ENCODE measurements at regions not wholly inside any gene's neighbourhood (a gene's known extent, or its start where the extent isn't known, plus 50 kb on each side); places are given as distances from the start of the nearest gene placed in this dataset.

GRCh38 chr14:58954901-58955861 is 233.3 kb upstream of the DAAM1 start:
- Mint-ChIP-seq H3K36me3 (ENCODE audit: insufficient read depth in 1 of 3, low read depth in 3 of 3) (peaks cover 0 to 3% (median 0%) of the 10 kb centered on the region in 3 experiments; a peak in 1 of 7 replicates), H3K4me1 (peaks cover 23 to 29% of the 10 kb centered on the region in 2 experiments), H3K27ac (peak overlapping the region; percentile 62 to 96 (median 85); a peak in 6 of 7 replicates), H3K27me3 (ENCODE audit: low read depth) (no peaks in the 10 kb centered on the region), H3K4me3 (no peak overlapping the region), H3K9me3 (peaks cover 6 to 9% of the 10 kb centered on the region in 2 experiments; a peak in 2 of 5 replicates)
- Histone ChIP-seq H4K8ac (replicated peaks; ENCODE audit: insufficient read length, low read depth, low read length) (no peak overlapping the region), H3K56ac (ENCODE audit: insufficient read length, low read depth, low read length) (no peak overlapping the region), H2BK15ac (ENCODE audit: low read depth, low read length) (no peak overlapping the region), H3K23me2 (ENCODE audit: insufficient read length, low read depth, low read length, poor library complexity, severe bottlenecking) (no peaks in the 10 kb centered on the region), H3K4ac (ENCODE audit: low read depth, low read length) (no peak overlapping the region), H3K27ac (ENCODE audit: insufficient read length, low read depth, low read length) (no peak overlapping the region), H2AK5ac (ENCODE audit: insufficient read length, low read length) (no peak overlapping the region), H3K9me3 (ENCODE audit: control insufficient read depth, low read depth, low read length) (no peaks in the 10 kb centered on the region), H3K14ac (ENCODE audit: insufficient read depth, low read length) (no peak overlapping the region), H2BK12ac (ENCODE audit: insufficient read length, low read depth, low read length) (no peak overlapping the region), H4K91ac (ENCODE audit: insufficient read length, low read depth, low read length) (no peak overlapping the region), H2AFZ (ENCODE audit: low read length) (no peak overlapping the region), H2BK5ac (ENCODE audit: insufficient read length, low read length) (no peak overlapping the region), H4K5ac (ENCODE audit: insufficient read length, low read depth, low read length) (no peak overlapping the region), H2BK120ac (ENCODE audit: low read depth, low read length, poor library complexity, severe bottlenecking) (no peak overlapping the region), H4K20me1 (ENCODE audit: control insufficient read depth, insufficient read depth, insufficient read length) (no peaks in the 10 kb centered on the region), H3K23ac (ENCODE audit: insufficient read length, low read depth, low read length) (no peak overlapping the region), H3K4me2 (ENCODE audit: insufficient read depth, insufficient read length, low read length) (no peak overlapping the region), H3K27me3 (ENCODE audit: insufficient read depth, low read length) (no peaks in the 10 kb centered on the region), H3K79me1 (ENCODE audit: insufficient read depth, low read depth, low read length, poor library complexity, severe bottlenecking) (no peaks in the 10 kb centered on the region), H3K79me2 (ENCODE audit: insufficient read depth, low read length) (no peaks in the 10 kb centered on the region), H2BK20ac (ENCODE audit: low read depth, low read length, poor library complexity, severe bottlenecking) (no peak overlapping the region), H3T11ph (ENCODE audit: low read length) (no peak overlapping the region), H3K18ac (ENCODE audit: insufficient read length, low read depth, low read length) (no peak overlapping the region), H3K9ac (ENCODE audit: extremely low read depth, insufficient read length, low read length) (no peak overlapping the region), H3K4me1 (ENCODE audit: insufficient read depth, low read length) (peaks cover 2% of the 10 kb centered on the region; the same call in 1 of the 2 replicates)
- no peak for DNase-seq
- no peak for TF ChIP-seq CTCF (conservative IDR thresholded peaks at IDR 0.05)
- WGBS (ENCODE audit: extremely low coverage, insufficient read length, low lambda C conversion rate): no CpG with 5 or more reads among the region's 4 CpGs
